ENCODE measurements at regions not wholly inside any gene's neighbourhood (a gene's known extent, or its start where the extent isn't known, plus 50 kb on each side); places are given as distances from the start of the nearest gene placed in this dataset.

DNA sequence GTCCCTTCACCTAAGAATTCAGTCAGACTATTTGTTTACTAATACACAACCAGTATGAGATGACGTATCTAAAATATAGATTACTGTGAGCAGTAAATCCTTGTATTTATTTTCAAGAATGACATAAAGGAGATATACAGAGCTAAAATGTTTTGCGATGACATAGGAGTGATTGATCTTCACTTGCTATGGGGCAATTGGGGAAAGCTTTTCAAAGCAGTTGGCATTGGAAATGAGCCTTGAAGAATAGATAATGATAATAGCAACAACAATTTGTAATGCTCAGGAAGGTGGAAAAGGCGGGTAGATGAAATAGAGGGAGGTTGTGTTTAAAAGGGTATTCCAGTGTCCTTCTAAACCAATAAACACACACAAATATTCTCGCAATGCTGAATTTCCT lies 623.7 kb downstream of the CDH8 start:
- no peak overlapping the region for H3K27ac ChIP-seq
- TF ChIP-seq, protein P1, sequence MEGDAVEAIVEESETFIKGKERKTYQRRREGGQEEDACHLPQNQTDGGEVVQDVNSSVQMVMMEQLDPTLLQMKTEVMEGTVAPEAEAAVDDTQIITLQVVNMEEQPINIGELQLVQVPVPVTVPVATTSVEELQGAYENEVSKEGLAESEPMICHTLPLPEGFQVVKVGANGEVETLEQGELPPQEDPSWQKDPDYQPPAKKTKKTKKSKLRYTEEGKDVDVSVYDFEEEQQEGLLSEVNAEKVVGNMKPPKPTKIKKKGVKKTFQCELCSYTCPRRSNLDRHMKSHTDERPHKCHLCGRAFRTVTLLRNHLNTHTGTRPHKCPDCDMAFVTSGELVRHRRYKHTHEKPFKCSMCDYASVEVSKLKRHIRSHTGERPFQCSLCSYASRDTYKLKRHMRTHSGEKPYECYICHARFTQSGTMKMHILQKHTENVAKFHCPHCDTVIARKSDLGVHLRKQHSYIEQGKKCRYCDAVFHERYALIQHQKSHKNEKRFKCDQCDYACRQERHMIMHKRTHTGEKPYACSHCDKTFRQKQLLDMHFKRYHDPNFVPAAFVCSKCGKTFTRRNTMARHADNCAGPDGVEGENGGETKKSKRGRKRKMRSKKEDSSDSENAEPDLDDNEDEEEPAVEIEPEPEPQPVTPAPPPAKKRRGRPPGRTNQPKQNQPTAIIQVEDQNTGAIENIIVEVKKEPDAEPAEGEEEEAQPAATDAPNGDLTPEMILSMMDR (conservative IDR thresholded peaks at IDR 0.05), result no peak

DNA sequence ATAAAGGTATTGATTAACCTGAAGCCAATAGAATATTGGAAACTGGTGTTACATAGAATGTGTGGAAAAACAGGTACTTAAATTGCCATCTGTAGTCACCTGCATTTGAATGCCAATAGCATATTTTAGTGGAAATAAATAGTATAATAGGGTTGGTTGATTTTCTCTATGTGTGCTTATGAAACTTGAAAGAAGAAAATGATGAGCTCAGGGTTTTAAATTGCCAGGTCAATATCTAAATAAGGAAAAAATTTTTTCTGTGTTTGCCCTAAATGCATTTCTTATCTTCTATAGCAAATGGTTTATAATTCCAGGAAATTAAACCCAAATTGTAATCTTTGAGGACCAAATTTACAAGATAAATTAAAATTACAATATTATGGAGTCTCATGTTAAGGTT lies 626.6 kb downstream of the CDH8 start:
- TF ChIP-seq, protein P1 (conservative IDR thresholded peaks at IDR 0.05), result no peak
- H3K27ac ChIP-seq, result no peak overlapping the region

DNA sequence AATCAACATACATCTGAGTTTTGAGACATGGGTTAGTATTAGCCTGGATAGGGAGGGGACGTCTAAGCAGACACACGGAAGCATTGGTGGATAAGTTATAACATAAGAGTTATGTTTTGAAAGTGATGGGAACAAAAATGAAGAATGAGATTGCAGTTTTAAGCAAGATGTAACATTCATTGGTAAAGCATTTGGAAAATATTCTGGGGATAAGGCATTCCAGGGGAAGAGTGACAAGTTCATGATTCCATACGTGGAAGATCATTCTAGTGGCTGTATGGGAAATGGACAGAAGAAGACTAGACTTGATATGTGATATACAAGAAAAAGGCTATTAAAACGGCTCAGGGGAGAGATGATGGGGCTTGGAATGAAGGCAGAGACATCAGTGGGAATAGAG lies 632.9 kb downstream of the CDH8 start:
- no peak overlapping the region for H3K27ac ChIP-seq
- TF ChIP-seq, protein P1 (conservative IDR thresholded peaks at IDR 0.05), result no peak

DNA sequence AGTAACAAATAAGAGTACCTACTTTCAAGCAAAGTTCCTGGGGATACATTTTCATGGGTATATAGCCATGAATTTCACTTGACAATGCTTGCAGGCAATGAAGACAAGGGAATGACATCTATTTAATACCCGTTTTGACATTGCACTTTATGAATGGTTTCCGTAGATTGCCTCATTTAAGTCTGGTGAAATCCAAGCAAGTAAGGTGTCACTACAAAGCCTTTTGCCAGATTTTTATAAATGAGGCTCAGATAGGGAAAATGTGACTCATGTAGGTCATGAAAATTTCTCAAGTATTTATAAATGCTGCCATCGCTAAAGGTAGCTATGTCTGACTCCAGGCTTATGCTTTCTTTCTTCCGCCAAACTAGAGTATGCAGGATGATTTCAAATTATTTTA lies 644.3 kb downstream of the CDH8 start:
- TF ChIP-seq, protein P1 (conservative IDR thresholded peaks at IDR 0.05), result no peak
- no peak overlapping the region for H3K27ac ChIP-seq

DNA sequence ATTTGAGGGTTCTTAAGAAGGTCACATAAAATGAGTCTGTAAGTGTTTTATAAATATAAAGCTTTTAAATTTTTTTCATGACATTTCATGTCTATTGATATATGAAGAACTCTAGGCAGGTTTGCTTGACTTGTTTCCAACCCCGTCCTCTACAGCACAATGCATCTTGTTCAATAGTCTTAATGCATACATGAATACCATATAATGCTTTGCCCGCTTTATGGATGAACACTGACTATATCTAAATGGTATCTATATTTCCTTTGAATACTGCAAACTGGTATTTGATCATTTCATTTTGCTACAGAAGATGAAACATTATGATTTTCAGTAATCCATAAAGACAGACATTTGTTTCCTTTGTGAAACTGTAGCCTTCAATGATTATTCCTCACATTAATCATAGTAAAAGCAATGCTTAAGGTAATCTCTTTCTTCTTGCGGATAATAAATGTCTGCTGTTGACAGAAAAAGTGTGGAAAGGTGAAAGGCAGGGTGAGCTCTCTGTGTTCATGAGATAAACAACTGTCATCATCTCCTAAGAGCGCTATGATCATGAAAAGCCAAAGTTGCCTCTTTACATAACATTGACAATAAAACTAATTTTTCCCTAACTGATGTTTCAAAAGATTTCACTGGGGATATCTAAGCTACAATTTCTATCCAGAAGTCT lies 645.1 kb downstream of the CDH8 start:
- TF ChIP-seq, protein P1 (conservative IDR thresholded peaks at IDR 0.05), result no peak

DNA sequence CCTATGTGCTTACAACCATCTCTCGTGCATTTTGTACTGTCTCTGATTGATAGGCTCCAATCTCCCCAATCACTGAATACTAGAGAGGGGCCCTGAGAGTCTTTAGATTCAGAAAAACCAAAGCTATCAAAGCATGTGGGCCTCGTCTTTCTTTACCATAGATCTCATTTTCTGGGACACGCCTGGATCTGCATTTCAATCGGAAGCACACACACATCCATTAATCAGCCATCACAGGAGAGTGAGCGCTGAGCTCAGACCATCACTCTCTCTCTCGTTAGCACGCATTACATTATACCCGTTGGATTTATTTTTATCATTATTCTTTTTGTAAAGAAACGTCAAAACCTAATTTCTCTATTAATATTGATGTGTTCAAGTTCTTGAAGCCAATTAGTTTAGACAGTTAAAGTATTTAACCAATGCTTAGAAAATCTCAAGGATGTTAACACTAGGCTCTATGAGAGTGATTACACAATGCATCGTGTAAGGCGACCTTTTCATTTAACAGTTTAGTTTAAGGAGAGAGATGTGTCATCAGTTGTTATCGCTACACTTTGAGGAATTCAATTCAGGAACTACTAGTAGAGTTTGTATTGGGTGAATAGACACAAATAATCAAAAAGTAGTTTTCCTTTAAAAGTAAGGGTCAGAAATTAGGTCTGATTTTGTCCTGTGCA lies 650.7 kb downstream of the CDH8 start:
- H3K27ac ChIP-seq, result no peak overlapping the region
- TF ChIP-seq, protein P1 (conservative IDR thresholded peaks at IDR 0.05), result no peak

More for the DNA sequence above, 645.1 kb downstream of the CDH8 start:
- H3K27ac ChIP-seq, result no peak overlapping the region

DNA sequence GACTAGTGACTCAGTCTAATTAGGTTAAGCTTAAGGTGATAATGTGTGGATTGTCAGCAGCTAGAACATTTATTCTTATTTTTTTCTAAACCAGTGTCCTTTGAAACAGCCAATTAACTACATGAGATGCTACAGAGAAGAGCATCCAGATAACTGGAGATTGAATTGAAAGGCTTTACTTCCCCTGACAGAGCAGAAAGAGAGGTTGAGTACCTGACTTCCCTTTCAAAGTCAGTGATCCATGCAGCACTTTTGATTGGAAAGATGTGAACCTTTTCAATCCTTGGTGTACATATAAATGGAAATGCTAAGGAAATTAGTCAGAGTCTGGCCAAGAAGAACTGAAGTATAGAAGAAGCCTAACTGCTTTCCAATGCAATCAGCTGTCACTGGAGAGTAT lies 653.8 kb downstream of the CDH8 start:
- H3K27ac ChIP-seq, result no peak overlapping the region
- TF ChIP-seq, protein P1 (conservative IDR thresholded peaks at IDR 0.05), result no peak
